ENCODE measurements at regions not wholly inside any gene's neighbourhood (a gene's known extent, or its start where the extent isn't known, plus 50 kb on each side); places are given as distances from the start of the nearest gene placed in this dataset.
"Not testable (repeated sequence)": the region's sequence is repeated elsewhere in the genome, so short reads cannot be mapped to it uniquely, and the experiment has no call there.

- DNase-seq: no peak
Observed at GRCh38 chr14:87628129-87628528, 364.9 kb downstream of the GALC start.

GRCh38 chr14:87626266-87626665 lies 366.7 kb downstream of the GALC start:
- no peak for DNase-seq

- DNase-seq: no peak
Observed at GRCh38 chr14:87623616-87624015, 369.4 kb downstream of the GALC start.

DNA sequence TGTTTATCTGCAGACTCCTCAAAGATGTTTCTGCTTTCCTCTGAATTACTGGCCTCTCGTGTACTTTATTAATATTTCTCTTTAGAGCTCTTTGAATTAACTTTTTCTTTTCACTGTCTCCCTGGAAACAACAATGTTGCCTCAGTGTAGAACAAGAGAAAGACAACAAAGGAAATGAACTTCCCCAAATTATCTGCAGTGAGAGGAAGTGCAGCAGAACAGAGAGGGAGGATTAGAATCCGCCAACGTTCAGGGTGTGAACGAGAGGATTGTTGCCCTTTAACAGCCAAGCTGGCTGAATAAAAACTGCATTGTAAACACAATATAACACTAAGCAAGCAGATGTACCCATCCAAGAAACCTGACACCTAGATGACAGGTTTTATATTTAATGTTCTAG lies 375.9 kb downstream of the GALC start:
- DNase-seq: no peak

DNA sequence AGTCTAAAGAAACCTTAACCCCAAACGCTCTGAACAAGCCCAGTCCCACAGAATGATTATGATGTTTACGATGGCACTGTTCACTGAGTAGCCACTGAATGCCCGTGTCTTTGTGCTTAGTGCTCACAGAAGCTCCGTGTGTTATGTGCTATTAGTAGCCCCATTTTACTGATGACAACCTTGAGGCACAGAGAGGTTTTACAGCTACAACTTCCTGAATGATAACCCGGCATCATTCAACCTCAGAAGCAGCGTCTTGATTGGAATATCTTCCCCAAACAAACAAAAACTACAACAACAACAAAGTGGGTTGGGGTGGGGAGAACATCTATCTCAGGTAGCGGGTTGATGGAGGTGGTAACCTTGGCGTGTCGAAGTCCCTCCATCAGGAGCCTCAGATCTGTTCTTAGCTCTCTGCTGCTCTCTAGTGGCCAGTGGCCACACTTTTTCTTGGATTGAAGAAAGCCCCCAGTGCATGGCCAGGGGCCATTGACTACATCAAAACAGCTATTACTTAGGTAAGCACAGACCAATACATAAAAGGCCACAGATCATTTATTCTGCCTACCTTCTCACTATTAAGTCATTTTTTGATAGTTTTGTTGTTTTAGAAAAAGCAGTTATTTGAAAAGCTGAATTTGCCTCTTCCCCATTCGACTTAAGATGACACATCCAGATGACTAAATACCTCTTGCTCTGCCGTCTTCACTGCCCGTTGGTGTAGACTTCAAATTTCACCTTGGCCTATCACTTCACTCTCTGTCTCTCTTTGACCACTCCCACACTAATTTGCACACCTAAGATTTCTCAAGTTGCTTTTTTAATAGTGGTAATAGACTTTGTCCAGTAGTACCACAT lies 376.9 kb downstream of the GALC start:
- DNase-seq: peak; percentile 15

DNA sequence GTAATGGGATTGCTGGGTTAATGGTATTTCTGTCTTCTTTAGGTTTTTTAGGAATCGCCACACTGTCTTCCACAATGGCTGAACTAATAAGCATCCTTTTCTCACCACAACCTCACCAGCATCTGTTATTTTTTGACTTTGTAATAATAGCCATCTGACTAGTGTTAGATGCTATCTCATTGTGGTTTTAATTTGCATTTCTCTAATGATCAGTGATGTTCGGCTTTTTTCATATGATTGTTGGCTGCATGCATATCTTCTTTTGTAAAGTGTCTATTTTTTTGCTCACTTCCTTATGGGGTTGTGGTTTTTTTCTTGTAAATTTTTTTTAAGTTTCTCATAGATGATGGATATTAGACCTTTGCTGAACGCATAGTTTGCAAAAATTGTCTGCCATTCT lies 377.9 kb downstream of the GALC start:
- DNase-seq: no peak

DNA sequence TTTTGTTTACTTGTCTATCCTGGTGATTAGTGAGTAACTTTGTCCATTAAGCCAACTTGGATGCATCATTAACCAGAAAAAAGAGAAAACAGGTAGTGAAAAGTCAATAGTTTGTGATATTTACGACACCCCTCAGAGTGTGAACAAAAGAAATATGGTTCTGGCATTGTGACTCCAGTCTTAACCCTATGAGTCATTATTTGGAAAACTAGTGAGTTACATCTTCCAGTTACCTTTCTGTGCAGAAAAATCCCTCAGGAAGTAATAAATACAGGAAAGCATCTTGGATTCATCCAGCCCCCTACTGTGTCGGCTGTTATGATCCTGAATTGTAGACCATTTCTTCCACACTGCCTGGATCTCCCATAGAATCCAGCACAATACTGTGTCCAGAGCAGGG lies 379.1 kb downstream of the GALC start:
- no peak for DNase-seq

- DNase-seq: not testable (repeated sequence)
Observed at GRCh38 chr14:87607056-87607455, 385.9 kb downstream of the GALC start.

- no peak for DNase-seq
Observed at GRCh38 chr14:87601036-87601435, 391.9 kb downstream of the GALC start.

- no peak for DNase-seq
Observed at GRCh38 chr14:87600240-87600639, 392.7 kb downstream of the GALC start.

DNA sequence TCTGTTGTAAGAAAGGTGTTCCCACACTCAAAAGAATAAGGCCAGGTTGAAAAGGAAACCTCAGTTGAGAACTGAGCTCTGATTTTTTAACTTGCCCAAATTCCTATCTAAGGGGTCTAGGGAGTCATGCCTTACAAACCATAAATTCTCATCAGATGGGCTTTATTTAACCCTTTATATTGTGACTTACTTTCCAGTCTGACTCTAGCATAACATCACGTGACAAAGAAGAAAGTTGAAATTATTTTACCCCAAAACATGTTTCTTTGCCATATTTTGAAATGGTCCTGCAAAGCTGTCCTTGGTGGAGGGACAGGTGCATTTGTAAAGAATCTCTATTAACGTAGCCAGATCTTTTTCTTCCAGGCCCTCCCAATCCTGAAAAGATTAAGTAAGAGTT lies 411.7 kb downstream of the GALC start:
- DNase-seq: no peak

DNA sequence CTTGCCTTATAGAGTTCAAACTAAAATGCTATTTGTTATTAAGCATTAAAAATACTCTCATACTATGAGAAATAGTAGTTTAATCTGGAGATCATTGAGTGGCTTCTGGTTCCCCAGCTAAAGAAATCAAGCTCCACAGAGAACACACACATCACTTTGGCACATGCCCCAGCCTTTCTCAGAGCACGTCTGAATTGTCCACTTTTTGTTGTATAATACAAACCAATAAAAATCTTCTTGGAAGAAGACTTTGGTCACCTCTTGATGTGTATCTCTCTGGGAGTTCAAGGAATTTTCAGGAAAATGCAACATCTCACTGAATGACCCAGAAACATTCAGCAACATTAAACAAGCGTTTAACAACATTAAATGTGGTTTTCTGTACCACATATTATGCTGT lies 413.9 kb downstream of the GALC start:
- no peak for DNase-seq

DNA sequence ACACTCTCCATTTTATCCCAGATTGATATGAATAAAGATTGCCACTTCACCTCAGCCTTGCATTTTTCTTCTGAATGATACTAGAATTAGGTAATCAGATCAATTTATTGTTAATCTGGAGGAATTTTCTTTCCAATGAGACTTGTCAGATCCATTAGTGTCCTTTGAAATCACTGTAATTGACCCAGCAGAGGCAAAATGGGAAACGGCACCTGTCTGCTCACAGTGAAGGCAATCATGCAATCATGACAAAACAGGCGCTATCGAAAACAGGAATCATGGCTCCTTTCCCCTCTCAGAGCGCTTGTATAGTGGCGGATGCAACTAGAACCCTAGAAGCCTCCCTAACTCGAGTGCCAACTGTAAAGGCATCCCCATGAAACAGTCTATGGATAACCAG lies 417.6 kb downstream of the GALC start:
- DNase-seq: no peak

DNA sequence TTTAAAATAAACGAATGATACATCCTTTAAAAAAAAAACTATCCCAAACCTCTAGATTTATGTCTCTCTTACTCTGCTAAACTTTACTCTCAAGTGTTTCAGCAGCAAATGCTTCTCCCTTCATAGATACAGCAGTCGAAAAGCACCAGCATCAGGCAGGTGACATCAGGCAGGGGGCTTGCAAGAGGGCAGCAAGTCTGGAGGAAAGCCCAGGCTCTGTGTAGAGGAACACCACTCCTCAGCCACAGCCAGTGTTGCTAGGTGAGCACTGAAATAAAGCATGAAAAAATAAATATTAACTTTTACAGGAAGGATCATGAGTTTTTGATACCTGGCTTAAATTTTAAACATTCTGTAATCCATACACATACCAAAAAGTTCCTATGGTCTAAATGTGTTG lies 419.4 kb downstream of the GALC start:
- no peak for DNase-seq

DNA sequence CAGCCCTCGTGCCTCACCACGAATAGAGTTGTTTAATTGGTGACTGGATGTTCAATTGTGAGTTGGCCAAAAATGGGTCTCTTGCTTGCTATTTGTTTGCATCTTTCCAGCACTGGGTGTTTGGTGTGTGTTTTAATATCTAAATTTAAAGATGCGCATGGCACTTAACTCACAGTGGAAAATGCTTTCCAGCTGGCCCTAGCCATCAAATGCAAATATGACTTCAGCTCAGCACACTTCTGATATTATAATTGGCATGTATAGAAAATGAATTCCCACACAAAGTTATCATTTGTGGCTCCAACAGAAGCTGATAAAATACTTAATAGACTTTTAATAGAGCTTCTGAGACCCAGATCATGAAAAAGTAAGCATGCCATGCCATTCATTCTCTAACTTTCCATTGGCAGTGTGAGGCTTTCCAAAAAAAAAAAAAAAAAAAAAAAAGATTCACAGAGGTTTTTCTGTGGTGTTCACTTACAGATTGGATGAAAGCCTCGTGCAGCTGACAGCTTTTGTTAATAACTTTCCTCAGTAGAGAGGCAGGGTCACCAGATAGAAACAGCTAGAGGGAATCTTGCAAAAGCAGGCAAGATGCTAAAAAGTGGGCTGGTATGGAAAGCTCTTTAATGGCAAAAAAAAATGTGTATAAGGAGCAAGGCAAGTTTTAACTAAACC lies 425.2 kb downstream of the GALC start:
- no peak for DNase-seq

DNA sequence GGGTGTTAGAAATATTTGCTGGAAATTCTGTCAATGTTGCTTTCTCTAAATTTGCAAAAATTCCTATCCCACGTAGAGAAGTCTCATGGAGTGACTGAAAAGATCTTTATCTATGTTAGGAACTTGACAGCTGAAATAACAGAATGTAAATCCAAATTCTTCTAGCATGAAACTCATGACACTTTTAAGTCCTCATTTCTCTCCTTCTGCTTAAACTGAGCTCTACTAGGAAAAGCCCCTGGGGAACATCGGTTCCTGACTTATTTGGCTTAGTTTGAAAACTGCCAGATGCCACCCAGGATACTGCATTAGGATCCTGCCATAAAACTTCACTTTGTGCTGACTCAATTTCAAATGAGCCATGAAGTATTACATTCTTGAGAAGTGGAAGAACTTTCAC lies 426.0 kb downstream of the GALC start:
- no peak for DNase-seq

GRCh38 chr14:87547536-87547935 lies 445.4 kb downstream of the GALC start:
- DNase-seq: no peak

DNA sequence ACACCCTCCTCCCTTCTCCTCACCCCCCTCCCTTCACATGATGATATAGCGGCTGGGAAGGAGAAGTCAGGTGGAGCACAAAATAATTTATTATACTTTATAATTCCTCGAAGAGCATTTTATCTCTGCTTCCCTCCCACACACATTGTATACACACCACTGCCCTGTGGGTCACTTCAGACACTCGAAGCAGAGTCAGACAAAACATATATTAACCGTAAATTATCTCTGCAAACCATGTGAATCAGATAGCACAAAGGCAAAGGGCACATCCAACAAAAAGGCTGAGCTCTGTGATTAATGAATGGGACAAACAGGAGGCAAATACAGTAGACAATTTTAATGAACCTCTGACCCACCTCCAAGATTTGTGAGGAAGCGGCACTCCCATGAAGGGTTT lies 450.7 kb downstream of the GALC start:
- no peak for DNase-seq

DNA sequence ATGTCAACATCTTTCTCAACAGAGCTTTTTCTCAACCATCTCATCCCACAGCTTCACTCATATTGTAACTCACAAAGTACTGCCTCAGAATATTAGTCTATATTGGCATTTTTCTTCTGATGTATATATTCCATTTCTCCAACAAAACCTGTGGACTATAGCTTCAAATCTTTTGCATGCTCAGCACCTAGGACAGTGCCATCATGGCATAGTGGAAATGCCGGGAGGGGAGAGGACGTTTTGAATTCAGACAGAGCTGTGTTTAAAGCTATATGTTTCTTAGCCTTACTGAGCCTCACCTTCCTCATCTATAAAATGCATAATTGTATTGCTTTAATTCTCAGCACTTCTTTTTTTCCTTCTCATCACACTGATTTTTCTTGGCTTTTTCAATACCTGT lies 452.6 kb downstream of the GALC start:
- DNase-seq: no peak

DNA sequence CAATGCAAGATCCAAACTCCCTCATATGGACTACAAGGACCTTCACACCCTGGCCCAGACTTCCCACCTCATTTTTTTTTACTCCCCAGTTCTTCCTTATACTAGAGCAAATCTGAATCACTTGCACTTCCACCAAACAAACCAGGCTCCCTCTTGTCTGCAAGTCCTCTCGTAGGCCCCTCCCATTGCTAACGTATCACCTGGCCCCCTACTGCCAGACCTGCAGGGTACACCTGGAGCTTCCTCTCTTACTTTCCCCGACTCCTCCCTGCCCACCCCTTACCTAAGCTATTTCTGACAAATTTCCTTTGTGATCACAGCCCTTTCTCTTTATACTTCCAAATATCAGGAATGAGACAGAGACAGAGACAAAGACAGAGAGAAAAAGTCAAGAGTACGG lies 463.9 kb downstream of the GALC start:
- DNase-seq: no peak

DNA sequence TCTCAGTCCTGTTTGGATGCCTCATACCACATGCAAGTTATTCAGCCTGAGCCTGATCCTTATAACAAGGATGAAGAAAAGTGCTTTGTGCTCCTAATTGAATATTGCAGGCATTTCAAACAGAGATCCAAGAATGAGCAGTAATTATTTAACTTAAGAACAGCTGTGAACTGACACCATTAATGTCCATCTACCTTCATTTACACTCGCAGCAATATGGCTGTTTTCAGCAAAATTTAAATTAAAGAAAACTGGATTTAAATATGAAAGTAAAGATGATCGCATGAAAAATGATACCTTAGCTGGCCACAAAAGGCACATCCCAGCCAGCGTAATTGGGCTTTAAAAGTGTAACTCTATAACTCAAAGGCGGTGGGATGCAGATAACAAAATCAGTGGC lies 466.3 kb downstream of the GALC start:
- DNase-seq: no peak

GRCh38 chr14:87524011-87524410 lies 469.0 kb downstream of the GALC start:
- no peak for DNase-seq

- DNase-seq: no peak
Observed at GRCh38 chr14:87522575-87522974, 470.4 kb downstream of the GALC start.

DNA sequence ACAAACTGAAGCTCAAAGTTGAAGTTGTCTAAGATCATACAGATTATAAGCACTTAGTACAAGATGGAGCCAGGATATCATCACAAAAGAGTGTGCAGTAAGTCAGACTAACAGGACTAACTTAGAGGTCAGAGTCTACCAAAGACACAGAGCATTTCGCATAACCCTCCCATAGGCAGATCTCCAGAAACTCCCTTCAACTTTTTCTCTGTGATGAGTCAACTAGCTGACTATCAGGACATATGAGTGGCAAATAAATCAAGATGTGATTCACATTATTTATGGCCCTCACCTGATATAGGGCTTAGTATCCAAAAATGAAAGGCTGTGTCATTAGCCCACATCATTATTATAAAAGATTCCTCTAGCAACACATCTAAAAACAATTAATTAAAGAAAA lies 484.6 kb downstream of the GALC start:
- no peak for DNase-seq

GRCh38 chr14:87503711-87504110 lies 489.3 kb downstream of the GALC start:
- DNase-seq: no peak

Measured in CD4-positive, alpha-beta T cell treated with Interleukin-6 for 4 hours (primary cell).